GM23338 (cell line): ENCODE measurements at regions not wholly inside any gene's neighbourhood (a gene's known extent, or its start where the extent isn't known, plus 50 kb on each side); places are given as distances from the start of the nearest gene placed in this dataset.

Experiments used
- ATAC-seq: fragments of 200-7000 bp; cut with Tn5 transposase; 3 replicates; pipeline ENCODE4 v1.9.1; 2020
- DNase-seq: peaks from one replicate; pipeline ENCODE4 v3.0.0-alpha.2; 2015; ENCODE audit warnings: low spot score
- H2AFZ ChIP-seq: fragments of 200-600 bp; sonication (generic); 2 replicates; pipeline ENCODE4 v1.8.0; 2016; ENCODE audit warnings: antibody characterized with exemption, mild to moderate bottlenecking, moderate library complexity
- H3F3A ChIP-seq: fragments of 200-600 bp; sonication (generic); replicated peaks from 2 replicates; pipeline ENCODE4 v1.8.0; 2017; ENCODE audit warnings: antibody characterized with exemption, mixed run types, low read depth
- H3K27ac ChIP-seq: fragments of 200-600 bp; sonication (generic); 2 replicates; pipeline ENCODE4 v1.6.1; 2016; ENCODE audit warnings: low read depth
- H3K27me3 ChIP-seq: fragments of 200-600 bp; sonication (generic); 2 replicates; pipeline ENCODE4 v1.8.0; 2016; ENCODE audit warnings: mild to moderate bottlenecking, mixed run types, moderate library complexity; ENCODE audit not compliant: insufficient read depth
- H3K36me3 ChIP-seq: fragments of 200-600 bp; sonication (generic); 2 replicates; pipeline ENCODE4 v1.8.0; 2016; ENCODE audit warnings: mild to moderate bottlenecking; ENCODE audit not compliant: insufficient read depth
- H3K4me1 ChIP-seq: fragments of 200-600 bp; sonication (generic); 2 replicates; pipeline ENCODE4 v1.8.0; 2016; ENCODE audit warnings: mild to moderate bottlenecking, moderate library complexity; ENCODE audit not compliant: insufficient read depth
- H3K4me2 ChIP-seq: fragments of 200-600 bp; sonication (generic); 2 replicates; pipeline ENCODE4 v1.7.1; 2017; ENCODE audit warnings: mixed run types
- H3K4me3 ChIP-seq: fragments of 200-600 bp; sonication (generic); 2 replicates; pipeline ENCODE4 v1.6.1; 2016; ENCODE audit warnings: mixed run types
- H3K79me2 ChIP-seq: fragments of 200-600 bp; sonication (generic); replicated peaks from 2 replicates; pipeline ENCODE4 v1.8.0; 2017; ENCODE audit warnings: mild to moderate bottlenecking; ENCODE audit not compliant: insufficient read depth
- H3K9me2 ChIP-seq: fragments of 200-600 bp; sonication (generic); 2 replicates; pipeline ENCODE4 v1.8.0; 2017; ENCODE audit not compliant: insufficient read depth
- H4K20me1 ChIP-seq: fragments of 200-600 bp; sonication (generic); replicated peaks from 2 replicates; pipeline ENCODE4 v1.8.0; 2017; ENCODE audit warnings: mild to moderate bottlenecking; ENCODE audit not compliant: insufficient read depth
- H3K27ac Mint-ChIP-seq: 2 replicates; pipeline ENCODE4 v1.8.0; 2020; ENCODE audit warnings: inconsistent platforms, mild to moderate bottlenecking, moderate library complexity, mixed read lengths
- H3K27me3 Mint-ChIP-seq: 3 replicates; pipeline ENCODE4 v1.8.0; 2022; ENCODE audit warnings: low read depth, mild to moderate bottlenecking, moderate library complexity, mixed read lengths, inconsistent platforms; ENCODE audit not compliant: insufficient read depth, poor library complexity
- H3K36me3 Mint-ChIP-seq: 3 replicates; pipeline ENCODE4 v1.8.0; 2021; ENCODE audit warnings: low read depth, mild to moderate bottlenecking, inconsistent platforms, moderate library complexity, mixed read lengths
- H3K4me1 Mint-ChIP-seq: 3 replicates; pipeline ENCODE4 v1.8.0; 2020; ENCODE audit warnings: mild to moderate bottlenecking, inconsistent platforms, mixed read lengths
- H3K4me3 Mint-ChIP-seq: 3 replicates; pipeline ENCODE4 v1.8.0; 2021; ENCODE audit warnings: moderate library complexity, mild to moderate bottlenecking, inconsistent platforms, mixed read lengths
- H3K9me3 Mint-ChIP-seq: 3 replicates; pipeline ENCODE4 v1.8.0; 2020; ENCODE audit warnings: moderate library complexity, mild to moderate bottlenecking, inconsistent platforms, mixed read lengths
- CREB1 ChIP-seq: fragments of 250-450 bp; sonication (Bioruptor Pico); IDR thresholded peaks from 2 replicates; pipeline ENCODE4 v1.5.0; 2020; ENCODE audit warnings: low read depth, mild to moderate bottlenecking, moderate library complexity
- EZH2 ChIP-seq: fragments of 200-600 bp; sonication (generic); IDR thresholded peaks from one replicate; pipeline ENCODE4 v1.8.0; 2017; ENCODE audit warnings: antibody characterized with exemption, mild to moderate bottlenecking, low read depth; ENCODE audit not compliant: unreplicated experiment
- EZH2phosphoT487 ChIP-seq: fragments of 200-600 bp; sonication (generic); IDR thresholded peaks from one replicate; pipeline ENCODE4 v1.8.1; 2018; ENCODE audit warnings: antibody characterized with exemption; ENCODE audit not compliant: unreplicated experiment
- JUNB ChIP-seq: IDR thresholded peaks from one replicate; pipeline ENCODE4 v1.6.1; 2016; ENCODE audit warnings: antibody characterized with exemption; ENCODE audit not compliant: unreplicated experiment
- NANOG ChIP-seq: IDR thresholded peaks from 2 replicates; pipeline ENCODE4 v1.6.1; 2016; ENCODE audit warnings: antibody characterized with exemption, borderline replicate concordance
- POLR2AphosphoS5 ChIP-seq: IDR thresholded peaks from 2 replicates; pipeline ENCODE4 v1.6.1; 2016; ENCODE audit warnings: antibody characterized with exemption, low read depth
- STAT1 ChIP-seq: IDR thresholded peaks from one replicate; pipeline ENCODE4 v1.6.1; 2016; ENCODE audit warnings: antibody characterized with exemption; ENCODE audit not compliant: unreplicated experiment
- ZNF114 ChIP-seq: fragments of 250-450 bp; sonication (Bioruptor Pico); IDR thresholded peaks from 2 replicates; pipeline ENCODE4 v1.5.0; 2020; ENCODE audit warnings: mild to moderate bottlenecking, moderate library complexity
- ZNF331 ChIP-seq: fragments of 250-450 bp; sonication (Bioruptor Pico); IDR thresholded peaks from 2 replicates; pipeline ENCODE4 v1.5.0; 2020; ENCODE audit warnings: low read depth, mild to moderate bottlenecking, moderate library complexity
- TF ChIP-seq, protein P1 (sequence below), 2 experiments: fragments of 200-600 bp in 1 of 2; sonication (generic) in 1 of 2; conservative IDR thresholded peaks; 2 replicates each; pipeline versions ENCODE4 v1.5.1 to v1.6.1; 2016 to 2017; ENCODE audit warnings: antibody characterized with exemption in 2 of 2, low read depth in 2 of 2, mild to moderate bottlenecking in 2 of 2, moderate library complexity in 1 of 2
- TF ChIP-seq, protein P2 (sequence below): IDR thresholded peaks from one replicate; pipeline ENCODE4 v1.6.1; 2018; ENCODE audit warnings: antibody characterized with exemption; ENCODE audit not compliant: unreplicated experiment
- TF ChIP-seq, protein P3 (sequence below): IDR thresholded peaks from 2 replicates; pipeline ENCODE4 v1.6.1; 2016; ENCODE audit warnings: antibody characterized with exemption
- TF ChIP-seq, protein P4 (sequence below): fragments of 250-450 bp; sonication (Bioruptor Pico); IDR thresholded peaks from 2 replicates; pipeline ENCODE4 v1.5.0; 2020; ENCODE audit warnings: mild to moderate bottlenecking, moderate library complexity

DNA sequence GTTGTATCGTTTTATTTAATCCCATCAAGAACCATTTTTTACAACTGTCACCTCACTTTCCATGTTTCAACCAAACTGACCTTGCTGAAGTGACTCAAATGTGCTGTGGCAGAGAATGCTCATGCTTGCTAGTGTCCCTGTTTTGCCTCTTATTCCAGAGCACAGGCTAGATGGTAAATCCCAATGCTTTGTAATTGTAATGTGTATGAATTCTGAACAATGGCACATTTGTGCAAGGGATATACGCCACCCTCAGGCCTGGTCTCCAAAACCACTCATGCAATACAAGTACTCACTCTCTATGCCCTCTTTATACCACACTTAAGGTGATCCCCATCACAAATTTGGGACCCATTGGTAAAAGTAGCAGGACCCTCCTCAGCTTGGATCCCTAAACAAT, 313.6 kb downstream of the HHIPL2 start:
- H3K4me2 ChIP-seq = no peak overlapping the region
- H3K79me2 ChIP-seq = no peaks in the 10 kb centered on the region
- no peaks in the 10 kb centered on the region for H3K4me1 Mint-ChIP-seq
- peaks cover 2% of the 10 kb centered on the region for H3K27me3 Mint-ChIP-seq
- H3K9me3 Mint-ChIP-seq = no peaks in the 10 kb centered on the region
- H3K36me3 ChIP-seq = no peaks in the 10 kb centered on the region
- H3K4me1 ChIP-seq = no peaks in the 10 kb centered on the region
- no peaks in the 10 kb centered on the region for H3K27me3 ChIP-seq
- DNase-seq (no peak), ATAC-seq (no peak)
- H3K36me3 Mint-ChIP-seq = peaks cover 3% of the 10 kb centered on the region; the same call in 1 of the 3 replicates
- TF ChIP-seq CREB1 (CRISPR knock-in tag) = no peak
- TF ChIP-seq, protein P1, sequence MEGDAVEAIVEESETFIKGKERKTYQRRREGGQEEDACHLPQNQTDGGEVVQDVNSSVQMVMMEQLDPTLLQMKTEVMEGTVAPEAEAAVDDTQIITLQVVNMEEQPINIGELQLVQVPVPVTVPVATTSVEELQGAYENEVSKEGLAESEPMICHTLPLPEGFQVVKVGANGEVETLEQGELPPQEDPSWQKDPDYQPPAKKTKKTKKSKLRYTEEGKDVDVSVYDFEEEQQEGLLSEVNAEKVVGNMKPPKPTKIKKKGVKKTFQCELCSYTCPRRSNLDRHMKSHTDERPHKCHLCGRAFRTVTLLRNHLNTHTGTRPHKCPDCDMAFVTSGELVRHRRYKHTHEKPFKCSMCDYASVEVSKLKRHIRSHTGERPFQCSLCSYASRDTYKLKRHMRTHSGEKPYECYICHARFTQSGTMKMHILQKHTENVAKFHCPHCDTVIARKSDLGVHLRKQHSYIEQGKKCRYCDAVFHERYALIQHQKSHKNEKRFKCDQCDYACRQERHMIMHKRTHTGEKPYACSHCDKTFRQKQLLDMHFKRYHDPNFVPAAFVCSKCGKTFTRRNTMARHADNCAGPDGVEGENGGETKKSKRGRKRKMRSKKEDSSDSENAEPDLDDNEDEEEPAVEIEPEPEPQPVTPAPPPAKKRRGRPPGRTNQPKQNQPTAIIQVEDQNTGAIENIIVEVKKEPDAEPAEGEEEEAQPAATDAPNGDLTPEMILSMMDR (conservative IDR thresholded peaks at IDR 0.05; ENCODE audit: low read depth in 2 of 2) = no peak
- TF ChIP-seq JUNB = no peak
- TF ChIP-seq STAT1 = no peak
- TF ChIP-seq NANOG = no peak
- no peak for TF ChIP-seq POLR2AphosphoS5
- TF ChIP-seq, protein P2, sequence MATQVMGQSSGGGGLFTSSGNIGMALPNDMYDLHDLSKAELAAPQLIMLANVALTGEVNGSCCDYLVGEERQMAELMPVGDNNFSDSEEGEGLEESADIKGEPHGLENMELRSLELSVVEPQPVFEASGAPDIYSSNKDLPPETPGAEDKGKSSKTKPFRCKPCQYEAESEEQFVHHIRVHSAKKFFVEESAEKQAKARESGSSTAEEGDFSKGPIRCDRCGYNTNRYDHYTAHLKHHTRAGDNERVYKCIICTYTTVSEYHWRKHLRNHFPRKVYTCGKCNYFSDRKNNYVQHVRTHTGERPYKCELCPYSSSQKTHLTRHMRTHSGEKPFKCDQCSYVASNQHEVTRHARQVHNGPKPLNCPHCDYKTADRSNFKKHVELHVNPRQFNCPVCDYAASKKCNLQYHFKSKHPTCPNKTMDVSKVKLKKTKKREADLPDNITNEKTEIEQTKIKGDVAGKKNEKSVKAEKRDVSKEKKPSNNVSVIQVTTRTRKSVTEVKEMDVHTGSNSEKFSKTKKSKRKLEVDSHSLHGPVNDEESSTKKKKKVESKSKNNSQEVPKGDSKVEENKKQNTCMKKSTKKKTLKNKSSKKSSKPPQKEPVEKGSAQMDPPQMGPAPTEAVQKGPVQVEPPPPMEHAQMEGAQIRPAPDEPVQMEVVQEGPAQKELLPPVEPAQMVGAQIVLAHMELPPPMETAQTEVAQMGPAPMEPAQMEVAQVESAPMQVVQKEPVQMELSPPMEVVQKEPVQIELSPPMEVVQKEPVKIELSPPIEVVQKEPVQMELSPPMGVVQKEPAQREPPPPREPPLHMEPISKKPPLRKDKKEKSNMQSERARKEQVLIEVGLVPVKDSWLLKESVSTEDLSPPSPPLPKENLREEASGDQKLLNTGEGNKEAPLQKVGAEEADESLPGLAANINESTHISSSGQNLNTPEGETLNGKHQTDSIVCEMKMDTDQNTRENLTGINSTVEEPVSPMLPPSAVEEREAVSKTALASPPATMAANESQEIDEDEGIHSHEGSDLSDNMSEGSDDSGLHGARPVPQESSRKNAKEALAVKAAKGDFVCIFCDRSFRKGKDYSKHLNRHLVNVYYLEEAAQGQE = no peak
- TF ChIP-seq EZH2 = no peak
- TF ChIP-seq ZNF114 (CRISPR knock-in tag) = no peak
- TF ChIP-seq EZH2phosphoT487 = no peak
- no peak for TF ChIP-seq ZNF331
- TF ChIP-seq, protein P3, sequence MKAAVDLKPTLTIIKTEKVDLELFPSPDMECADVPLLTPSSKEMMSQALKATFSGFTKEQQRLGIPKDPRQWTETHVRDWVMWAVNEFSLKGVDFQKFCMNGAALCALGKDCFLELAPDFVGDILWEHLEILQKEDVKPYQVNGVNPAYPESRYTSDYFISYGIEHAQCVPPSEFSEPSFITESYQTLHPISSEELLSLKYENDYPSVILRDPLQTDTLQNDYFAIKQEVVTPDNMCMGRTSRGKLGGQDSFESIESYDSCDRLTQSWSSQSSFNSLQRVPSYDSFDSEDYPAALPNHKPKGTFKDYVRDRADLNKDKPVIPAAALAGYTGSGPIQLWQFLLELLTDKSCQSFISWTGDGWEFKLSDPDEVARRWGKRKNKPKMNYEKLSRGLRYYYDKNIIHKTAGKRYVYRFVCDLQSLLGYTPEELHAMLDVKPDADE = no peak
- TF ChIP-seq, protein P4, sequence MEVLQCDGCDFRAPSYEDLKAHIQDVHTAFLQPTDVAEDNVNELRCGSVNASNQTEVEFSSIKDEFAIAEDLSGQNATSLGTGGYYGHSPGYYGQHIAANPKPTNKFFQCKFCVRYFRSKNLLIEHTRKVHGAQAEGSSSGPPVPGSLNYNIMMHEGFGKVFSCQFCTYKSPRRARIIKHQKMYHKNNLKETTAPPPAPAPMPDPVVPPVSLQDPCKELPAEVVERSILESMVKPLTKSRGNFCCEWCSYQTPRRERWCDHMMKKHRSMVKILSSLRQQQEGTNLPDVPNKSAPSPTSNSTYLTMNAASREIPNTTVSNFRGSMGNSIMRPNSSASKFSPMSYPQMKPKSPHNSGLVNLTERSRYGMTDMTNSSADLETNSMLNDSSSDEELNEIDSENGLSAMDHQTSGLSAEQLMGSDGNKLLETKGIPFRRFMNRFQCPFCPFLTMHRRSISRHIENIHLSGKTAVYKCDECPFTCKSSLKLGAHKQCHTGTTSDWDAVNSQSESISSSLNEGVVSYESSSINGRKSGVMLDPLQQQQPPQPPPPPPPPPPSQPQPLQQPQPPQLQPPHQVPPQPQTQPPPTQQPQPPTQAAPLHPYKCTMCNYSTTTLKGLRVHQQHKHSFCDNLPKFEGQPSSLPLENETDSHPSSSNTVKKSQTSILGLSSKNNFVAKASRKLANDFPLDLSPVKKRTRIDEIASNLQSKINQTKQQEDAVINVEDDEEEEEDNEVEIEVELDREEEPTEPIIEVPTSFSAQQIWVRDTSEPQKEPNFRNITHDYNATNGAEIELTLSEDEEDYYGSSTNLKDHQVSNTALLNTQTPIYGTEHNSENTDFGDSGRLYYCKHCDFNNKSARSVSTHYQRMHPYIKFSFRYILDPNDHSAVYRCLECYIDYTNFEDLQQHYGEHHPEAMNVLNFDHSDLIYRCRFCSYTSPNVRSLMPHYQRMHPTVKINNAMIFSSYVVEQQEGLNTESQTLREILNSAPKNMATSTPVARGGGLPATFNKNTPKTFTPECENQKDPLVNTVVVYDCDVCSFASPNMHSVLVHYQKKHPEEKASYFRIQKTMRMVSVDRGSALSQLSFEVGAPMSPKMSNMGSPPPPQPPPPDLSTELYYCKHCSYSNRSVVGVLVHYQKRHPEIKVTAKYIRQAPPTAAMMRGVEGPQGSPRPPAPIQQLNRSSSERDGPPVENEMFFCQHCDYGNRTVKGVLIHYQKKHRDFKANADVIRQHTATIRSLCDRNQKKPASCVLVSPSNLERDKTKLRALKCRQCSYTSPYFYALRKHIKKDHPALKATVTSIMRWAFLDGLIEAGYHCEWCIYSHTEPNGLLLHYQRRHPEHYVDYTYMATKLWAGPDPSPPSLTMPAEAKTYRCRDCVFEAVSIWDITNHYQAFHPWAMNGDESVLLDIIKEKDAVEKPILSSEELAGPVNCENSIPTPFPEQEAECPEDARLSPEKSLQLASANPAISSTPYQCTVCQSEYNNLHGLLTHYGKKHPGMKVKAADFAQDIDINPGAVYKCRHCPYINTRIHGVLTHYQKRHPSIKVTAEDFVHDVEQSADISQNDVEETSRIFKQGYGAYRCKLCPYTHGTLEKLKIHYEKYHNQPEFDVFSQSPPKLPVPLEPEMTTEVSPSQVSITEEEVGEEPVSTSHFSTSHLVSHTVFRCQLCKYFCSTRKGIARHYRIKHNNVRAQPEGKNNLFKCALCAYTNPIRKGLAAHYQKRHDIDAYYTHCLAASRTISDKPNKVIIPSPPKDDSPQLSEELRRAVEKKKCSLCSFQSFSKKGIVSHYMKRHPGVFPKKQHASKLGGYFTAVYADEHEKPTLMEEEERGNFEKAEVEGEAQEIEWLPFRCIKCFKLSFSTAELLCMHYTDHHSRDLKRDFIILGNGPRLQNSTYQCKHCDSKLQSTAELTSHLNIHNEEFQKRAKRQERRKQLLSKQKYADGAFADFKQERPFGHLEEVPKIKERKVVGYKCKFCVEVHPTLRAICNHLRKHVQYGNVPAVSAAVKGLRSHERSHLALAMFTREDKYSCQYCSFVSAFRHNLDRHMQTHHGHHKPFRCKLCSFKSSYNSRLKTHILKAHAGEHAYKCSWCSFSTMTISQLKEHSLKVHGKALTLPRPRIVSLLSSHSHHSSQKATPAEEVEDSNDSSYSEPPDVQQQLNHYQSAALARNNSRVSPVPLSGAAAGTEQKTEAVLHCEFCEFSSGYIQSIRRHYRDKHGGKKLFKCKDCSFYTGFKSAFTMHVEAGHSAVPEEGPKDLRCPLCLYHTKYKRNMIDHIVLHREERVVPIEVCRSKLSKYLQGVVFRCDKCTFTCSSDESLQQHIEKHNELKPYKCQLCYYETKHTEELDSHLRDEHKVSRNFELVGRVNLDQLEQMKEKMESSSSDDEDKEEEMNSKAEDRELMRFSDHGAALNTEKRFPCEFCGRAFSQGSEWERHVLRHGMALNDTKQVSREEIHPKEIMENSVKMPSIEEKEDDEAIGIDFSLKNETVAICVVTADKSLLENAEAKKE (CRISPR knock-in tag) = no peak
- no peak overlapping the region for H3K27ac Mint-ChIP-seq
- no peak overlapping the region for H3K4me3 ChIP-seq
- H4K20me1 ChIP-seq = no peaks in the 10 kb centered on the region
- no peak overlapping the region for H3K4me3 Mint-ChIP-seq
- H2AFZ ChIP-seq = no peak overlapping the region
- peaks cover 19% of the 10 kb centered on the region for H3K9me2 ChIP-seq
- H3K27ac ChIP-seq = no peak overlapping the region
- no peaks in the 10 kb centered on the region for H3F3A ChIP-seq
